AG09319 (cell line): ENCODE measurements at regions not wholly inside any gene's neighbourhood (a gene's known extent, or its start where the extent isn't known, plus 50 kb on each side); places are given as distances from the start of the nearest gene placed in this dataset.

Experiments
- DNase-seq: peaks from one replicate; pipeline ENCODE4 v3.0.0-alpha.2; 2010; ENCODE audit warnings: low read depth; ENCODE audit errors: extremely low read depth
- TF ChIP-seq, protein P1 (sequence below): IDR thresholded peaks from 2 replicates; pipeline ENCODE4 v1.5.1; 2011; ENCODE audit warnings: low read depth, mild to moderate bottlenecking, inconsistent platforms, low read length, moderate library complexity

DNA sequence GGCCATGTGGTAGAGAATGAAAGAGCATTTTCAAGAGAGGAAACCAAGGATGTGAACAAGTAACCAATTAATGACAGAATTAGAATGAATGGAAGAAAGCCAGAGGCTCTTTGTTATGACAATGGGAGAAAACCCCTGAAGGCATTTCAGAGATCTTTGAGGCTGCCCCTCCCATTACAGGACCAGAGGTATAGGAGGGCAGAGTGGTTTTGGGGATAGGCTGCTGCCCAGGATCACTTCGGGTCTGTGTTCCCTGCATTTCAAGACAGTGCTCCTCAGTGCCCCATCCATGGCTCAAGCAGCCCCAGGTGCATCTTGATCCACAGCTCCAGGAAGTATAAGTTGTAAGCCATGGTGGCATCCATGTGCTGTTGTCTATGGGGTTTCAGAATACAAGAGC lies 124.0 kb upstream of the HPF1 start:
- TF ChIP-seq, protein P1, sequence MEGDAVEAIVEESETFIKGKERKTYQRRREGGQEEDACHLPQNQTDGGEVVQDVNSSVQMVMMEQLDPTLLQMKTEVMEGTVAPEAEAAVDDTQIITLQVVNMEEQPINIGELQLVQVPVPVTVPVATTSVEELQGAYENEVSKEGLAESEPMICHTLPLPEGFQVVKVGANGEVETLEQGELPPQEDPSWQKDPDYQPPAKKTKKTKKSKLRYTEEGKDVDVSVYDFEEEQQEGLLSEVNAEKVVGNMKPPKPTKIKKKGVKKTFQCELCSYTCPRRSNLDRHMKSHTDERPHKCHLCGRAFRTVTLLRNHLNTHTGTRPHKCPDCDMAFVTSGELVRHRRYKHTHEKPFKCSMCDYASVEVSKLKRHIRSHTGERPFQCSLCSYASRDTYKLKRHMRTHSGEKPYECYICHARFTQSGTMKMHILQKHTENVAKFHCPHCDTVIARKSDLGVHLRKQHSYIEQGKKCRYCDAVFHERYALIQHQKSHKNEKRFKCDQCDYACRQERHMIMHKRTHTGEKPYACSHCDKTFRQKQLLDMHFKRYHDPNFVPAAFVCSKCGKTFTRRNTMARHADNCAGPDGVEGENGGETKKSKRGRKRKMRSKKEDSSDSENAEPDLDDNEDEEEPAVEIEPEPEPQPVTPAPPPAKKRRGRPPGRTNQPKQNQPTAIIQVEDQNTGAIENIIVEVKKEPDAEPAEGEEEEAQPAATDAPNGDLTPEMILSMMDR = no peak
- DNase-seq = no peak

DNA sequence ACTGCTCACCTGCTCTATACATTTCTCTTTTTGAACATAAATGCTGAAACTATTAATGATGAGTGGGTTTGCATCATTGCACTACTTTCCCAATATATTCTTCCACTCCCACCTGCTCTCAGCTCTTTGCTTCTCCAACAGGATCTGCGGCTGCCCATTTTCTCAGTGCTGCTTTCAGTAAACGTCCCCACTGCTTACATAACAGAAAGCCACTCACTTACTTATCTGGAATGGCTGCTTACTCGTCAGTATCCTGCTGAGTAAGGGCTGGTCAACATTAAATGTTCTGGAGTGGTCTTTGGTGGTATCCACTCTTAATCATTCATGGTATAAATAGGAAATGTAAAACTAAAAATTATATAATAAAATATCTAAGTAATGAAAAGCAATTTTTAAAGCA lies 112.8 kb upstream of the HPF1 start:
- no peak for DNase-seq
- TF ChIP-seq, protein P1 = no peak

DNA sequence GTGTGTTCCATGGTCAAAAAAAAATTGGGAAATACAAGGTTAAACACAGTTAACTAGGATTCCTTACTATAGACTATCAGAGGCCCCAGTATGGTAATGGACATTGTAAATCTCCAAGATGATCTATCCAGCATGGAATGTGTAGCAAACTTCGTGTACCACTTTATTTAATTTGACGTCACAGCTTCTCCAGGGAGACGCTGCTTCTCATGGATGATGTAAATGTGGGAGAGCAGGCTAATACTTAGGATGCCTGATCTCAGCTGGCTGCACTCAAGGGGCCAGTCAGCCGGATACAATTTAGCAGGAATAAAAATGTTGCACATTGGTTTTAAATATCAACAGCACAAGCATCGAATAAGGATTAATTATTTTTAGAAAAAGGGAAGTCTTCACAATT lies 111.7 kb upstream of the HPF1 start:
- TF ChIP-seq, protein P1 = no peak

DNA sequence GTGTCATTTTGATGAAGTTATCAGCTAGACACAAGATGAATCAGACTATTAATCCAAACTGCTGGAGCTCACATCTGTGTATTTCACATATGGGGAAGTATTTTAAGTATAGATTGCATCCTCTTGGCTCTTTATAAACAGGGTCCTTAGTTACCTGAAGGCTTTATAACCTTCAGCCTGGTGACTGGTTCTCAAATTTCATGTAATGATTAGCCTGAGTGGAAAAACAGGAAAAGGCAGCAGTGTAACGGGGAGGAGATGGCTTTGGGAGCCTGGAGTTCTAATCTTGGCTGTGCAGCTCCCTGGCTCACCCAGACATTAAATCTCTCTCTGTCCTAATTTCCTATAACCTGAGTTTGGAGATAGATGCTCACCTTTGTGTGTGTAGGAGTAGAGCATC lies 103.8 kb upstream of the HPF1 start:
- TF ChIP-seq, protein P1 = no peak
- DNase-seq = no peak

More for the DNA sequence above, 111.7 kb upstream of the HPF1 start:
- DNase-seq = no peak

DNA sequence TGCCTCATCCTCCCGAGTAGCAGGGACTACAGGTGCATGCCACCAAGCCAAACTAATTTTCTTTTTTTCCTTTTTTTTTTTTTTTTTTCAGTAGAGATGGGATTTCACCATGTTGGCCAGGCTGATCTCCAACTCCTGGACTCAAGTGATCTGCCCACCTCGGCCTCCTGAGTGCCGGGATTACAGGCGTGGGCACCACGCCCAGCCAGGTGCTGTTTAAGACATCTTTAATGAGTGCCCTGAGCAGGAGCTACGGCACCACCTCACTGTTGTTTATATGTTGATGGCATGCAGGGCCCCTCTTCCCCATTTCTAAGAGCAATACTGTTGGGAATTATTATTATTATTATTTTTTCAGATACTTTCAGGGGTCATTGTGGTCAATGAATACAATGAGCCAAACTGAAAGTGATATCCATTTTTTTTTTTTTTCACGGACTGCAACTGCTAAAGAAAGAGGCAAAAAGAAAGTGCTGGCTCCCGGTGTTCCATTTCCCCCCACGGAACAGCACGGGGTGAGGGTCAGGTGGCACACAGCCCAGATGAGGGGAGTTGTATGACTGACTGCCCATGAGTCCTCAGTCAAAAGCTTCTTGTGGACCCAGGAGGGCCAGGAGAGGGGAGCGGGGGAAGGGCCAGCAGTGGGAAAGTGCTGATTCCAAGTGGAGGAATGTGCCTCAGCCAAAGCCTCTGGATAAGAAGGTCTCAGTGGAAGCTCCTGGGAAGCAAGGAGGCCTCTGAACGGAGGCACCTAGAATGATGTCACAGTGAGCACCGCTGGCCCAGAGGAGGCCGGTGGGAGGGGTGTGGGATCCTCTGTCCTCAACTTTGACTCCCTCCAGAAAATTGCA lies 101.8 kb upstream of the HPF1 start:
- DNase-seq = no peak
- TF ChIP-seq, protein P1 = no peak

DNA sequence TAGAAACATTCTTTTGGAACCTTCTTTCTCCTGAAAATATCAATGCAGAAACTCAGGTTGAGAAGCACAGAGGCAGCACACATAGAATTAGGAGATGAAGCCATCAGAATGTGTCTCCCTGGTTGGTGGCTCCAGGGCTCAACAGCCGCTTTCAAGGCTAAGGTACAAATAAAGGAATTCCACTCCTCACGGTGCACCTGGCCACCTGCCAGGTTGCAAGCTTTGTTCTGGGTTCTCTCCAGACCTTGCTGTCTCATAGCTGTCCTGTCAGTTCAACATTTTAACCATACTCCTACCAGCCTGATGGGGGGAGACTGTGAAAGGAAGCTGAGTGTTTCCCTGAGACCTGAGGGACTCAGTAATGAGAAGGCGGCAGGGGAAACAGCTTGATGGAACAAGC lies 96.3 kb upstream of the HPF1 start:
- TF ChIP-seq, protein P1 = no peak
- no peak for DNase-seq

DNA sequence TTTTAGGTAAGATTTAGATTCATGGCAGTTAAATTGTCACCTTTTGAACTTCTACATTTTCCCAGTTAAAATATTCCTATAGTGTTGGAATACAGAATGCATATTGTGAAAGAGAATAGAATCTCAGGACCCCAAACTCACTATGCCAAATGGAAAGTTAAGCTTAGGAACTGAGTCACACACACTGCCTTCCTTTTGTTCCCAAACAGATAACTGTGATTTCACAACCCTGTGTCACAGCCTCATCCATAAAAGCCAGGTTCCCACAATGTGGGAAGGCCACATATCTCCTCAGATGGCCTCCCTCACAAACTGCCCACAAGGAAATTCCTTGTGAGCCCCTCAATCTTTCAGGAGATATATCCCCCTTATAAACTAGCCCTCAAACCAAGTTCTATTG lies 94.7 kb upstream of the HPF1 start:
- TF ChIP-seq, protein P1 = no peak
- no peak for DNase-seq
